ENCODE measurements at regions not wholly inside any gene's neighbourhood (a gene's known extent, or its start where the extent isn't known, plus 50 kb on each side); places are given as distances from the start of the nearest gene placed in this dataset.
A peak's percentile ranks its signal among the peaks of the same experiment; 100 is the strongest.

- Mint-ChIP-seq H3K4me3 (ENCODE audit: unreplicated experiment) (no peak overlapping the region), H3K27ac (ENCODE audit: unreplicated experiment) (no peak overlapping the region), H3K9me3 (ENCODE audit: unreplicated experiment) (no peaks in the 10 kb centered on the region), H3K4me1 (ENCODE audit: low read depth, unreplicated experiment) (no peaks in the 10 kb centered on the region), H3K36me3 (ENCODE audit: low read depth, unreplicated experiment) (no peaks in the 10 kb centered on the region), H3K27me3 (ENCODE audit: low read depth, unreplicated experiment) (no peaks in the 10 kb centered on the region)
- H3K27ac ChIP-seq (ENCODE audit: low read depth, low read length), result no peak overlapping the region
- no peak overlapping the region for H3K9ac ChIP-seq (ENCODE audit: low read length)
- H2AFZ ChIP-seq (ENCODE audit: low read depth, low read length), result no peak overlapping the region
- H3K36me3 ChIP-seq (ENCODE audit: insufficient read depth, low read length), result no peaks in the 10 kb centered on the region
- DNase-seq (ENCODE audit: low read depth) (no peak), FAIRE-seq (no peak)
- H4K20me1 ChIP-seq (ENCODE audit: insufficient read depth, low read length), result no peaks in the 10 kb centered on the region
- TF ChIP-seq CTCF (IDR thresholded peaks at IDR 0.05; ENCODE audit: insufficient read depth, low read depth, low read length) (no peak), EZH2 (IDR thresholded peaks at IDR 0.05; ENCODE audit: insufficient read depth, low read length) (no peak)
- no peak overlapping the region for H3K4me3 ChIP-seq (ENCODE audit: insufficient read depth, low read depth, low read length)
- no peaks in the 10 kb centered on the region for H3K27me3 ChIP-seq (ENCODE audit: insufficient read depth, low read length)
- H3K79me2 ChIP-seq (ENCODE audit: insufficient read depth, low read length), result no peaks in the 10 kb centered on the region
- H3K4me1 ChIP-seq (ENCODE audit: insufficient read depth, low read length), result no peaks in the 10 kb centered on the region
- no peak overlapping the region for H3K4me2 ChIP-seq (ENCODE audit: low read length)
- H3K9me3 ChIP-seq (ENCODE audit: insufficient read depth, low read depth, low read length), result no peaks in the 10 kb centered on the region
These were observed 604.2 kb upstream of the PCDH20 start for GRCh38 chr13:62019858-62020257.

- H4K20me1 ChIP-seq (ENCODE audit: insufficient read depth, low read length), result no peaks in the 10 kb centered on the region
- H3K9ac ChIP-seq (ENCODE audit: low read length), result no peak overlapping the region
- H3K27me3 ChIP-seq (ENCODE audit: insufficient read depth, low read length), result no peaks in the 10 kb centered on the region
- no peaks in the 10 kb centered on the region for H3K79me2 ChIP-seq (ENCODE audit: insufficient read depth, low read length)
- no peaks in the 10 kb centered on the region for H3K27me3 Mint-ChIP-seq (ENCODE audit: low read depth, unreplicated experiment)
- no peaks in the 10 kb centered on the region for H3K4me1 Mint-ChIP-seq (ENCODE audit: low read depth, unreplicated experiment)
- no peaks in the 10 kb centered on the region for H3K9me3 ChIP-seq (ENCODE audit: insufficient read depth, low read depth, low read length)
- H3K4me1 ChIP-seq (ENCODE audit: insufficient read depth, low read length), result no peaks in the 10 kb centered on the region
- no peak overlapping the region for H3K27ac Mint-ChIP-seq (ENCODE audit: unreplicated experiment)
- H3K4me2 ChIP-seq (ENCODE audit: low read length), result no peak overlapping the region
- no peaks in the 10 kb centered on the region for H3K36me3 Mint-ChIP-seq (ENCODE audit: low read depth, unreplicated experiment)
- H3K9me3 Mint-ChIP-seq (ENCODE audit: unreplicated experiment), result no peaks in the 10 kb centered on the region
- no peak overlapping the region for H3K27ac ChIP-seq (ENCODE audit: low read depth, low read length)
- no peak for FAIRE-seq
- no peak overlapping the region for H2AFZ ChIP-seq (ENCODE audit: low read depth, low read length)
- no peak overlapping the region for H3K4me3 Mint-ChIP-seq (ENCODE audit: unreplicated experiment)
- TF ChIP-seq EZH2 (IDR thresholded peaks at IDR 0.05; ENCODE audit: insufficient read depth, low read length), result no peak
- TF ChIP-seq CTCF (IDR thresholded peaks at IDR 0.05; ENCODE audit: insufficient read depth, low read depth, low read length), result peak; percentile 21
- no peak overlapping the region for H3K4me3 ChIP-seq (ENCODE audit: insufficient read depth, low read depth, low read length)
- H3K36me3 ChIP-seq (ENCODE audit: insufficient read depth, low read length), result no peaks in the 10 kb centered on the region
- no peak for DNase-seq (ENCODE audit: low read depth)
These were observed 598.6 kb upstream of the PCDH20 start for GRCh38 chr13:62014299-62014698.

- Histone ChIP-seq H3K9me3 (ENCODE audit: insufficient read depth, low read depth, low read length) (no peaks in the 10 kb centered on the region), H4K20me1 (ENCODE audit: insufficient read depth, low read length) (no peaks in the 10 kb centered on the region), H3K36me3 (ENCODE audit: insufficient read depth, low read length) (no peaks in the 10 kb centered on the region), H3K4me3 (ENCODE audit: insufficient read depth, low read depth, low read length) (no peak overlapping the region), H3K27ac (ENCODE audit: low read depth, low read length) (no peak overlapping the region), H3K79me2 (ENCODE audit: insufficient read depth, low read length) (no peaks in the 10 kb centered on the region), H3K4me2 (ENCODE audit: low read length) (no peak overlapping the region), H3K9ac (ENCODE audit: low read length) (no peak overlapping the region), H3K27me3 (ENCODE audit: insufficient read depth, low read length) (no peaks in the 10 kb centered on the region), H2AFZ (ENCODE audit: low read depth, low read length) (no peak overlapping the region), H3K4me1 (ENCODE audit: insufficient read depth, low read length) (no peaks in the 10 kb centered on the region)
- H3K4me3 Mint-ChIP-seq (ENCODE audit: unreplicated experiment), result no peak overlapping the region
- no peaks in the 10 kb centered on the region for H3K27me3 Mint-ChIP-seq (ENCODE audit: low read depth, unreplicated experiment)
- H3K27ac Mint-ChIP-seq (ENCODE audit: unreplicated experiment), result no peak overlapping the region
- DNase-seq (ENCODE audit: low read depth) (no peak), FAIRE-seq (no peak)
- no peaks in the 10 kb centered on the region for H3K36me3 Mint-ChIP-seq (ENCODE audit: low read depth, unreplicated experiment)
- TF ChIP-seq EZH2 (IDR thresholded peaks at IDR 0.05; ENCODE audit: insufficient read depth, low read length) (no peak), CTCF (IDR thresholded peaks at IDR 0.05; ENCODE audit: insufficient read depth, low read depth, low read length) (no peak)
- no peaks in the 10 kb centered on the region for H3K4me1 Mint-ChIP-seq (ENCODE audit: low read depth, unreplicated experiment)
- no peaks in the 10 kb centered on the region for H3K9me3 Mint-ChIP-seq (ENCODE audit: unreplicated experiment)
These were observed 587.8 kb upstream of the PCDH20 start for GRCh38 chr13:62003452-62003851.

All from astrocyte (in vitro differentiated cells and primary cell).